ENCODE measurements at regions not wholly inside any gene's neighbourhood (a gene's known extent, or its start where the extent isn't known, plus 50 kb on each side); places are given as distances from the start of the nearest gene placed in this dataset.

DNA sequence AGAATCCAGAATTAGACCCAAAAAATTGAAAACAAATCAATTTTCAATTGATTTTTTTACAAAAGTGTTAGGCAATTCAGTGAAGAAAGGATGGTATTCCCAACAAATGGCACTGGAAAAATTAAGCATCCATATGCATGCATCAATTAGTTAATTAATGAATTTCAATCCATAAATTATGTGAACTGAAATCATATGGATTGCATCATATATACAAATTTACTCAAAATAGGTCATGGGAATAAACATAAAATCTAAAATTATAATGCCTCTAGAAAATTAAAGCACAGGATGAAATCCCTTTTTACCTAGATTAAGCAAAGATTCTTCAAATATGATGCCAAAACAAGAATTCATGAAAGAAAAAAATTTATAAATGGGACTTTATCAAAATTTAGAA lies 213.9 kb upstream of the KLHL29 start:
- no peak for DNase-seq (ENCODE audit: extremely low read depth, low read depth, low spot score)

DNA sequence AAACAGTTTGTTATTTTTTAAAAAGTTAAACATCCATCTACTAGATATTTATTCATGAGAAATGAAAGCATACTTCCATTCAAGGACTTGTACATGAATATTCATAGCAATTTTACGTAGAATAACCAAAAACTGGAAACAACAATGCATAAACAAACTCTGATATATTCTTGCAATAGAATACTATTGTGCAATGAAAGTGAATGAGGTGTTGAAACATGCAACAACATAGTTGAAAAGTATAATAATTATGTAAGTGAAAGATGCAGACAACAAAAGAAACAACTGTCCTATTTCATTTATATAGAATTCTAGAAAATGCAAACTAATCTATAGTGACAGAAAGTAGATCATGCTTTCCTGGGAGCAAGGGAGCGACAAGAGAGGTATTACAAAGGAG lies 206.6 kb upstream of the KLHL29 start:
- no peak for DNase-seq (ENCODE audit: extremely low read depth, low read depth, low spot score)

DNA sequence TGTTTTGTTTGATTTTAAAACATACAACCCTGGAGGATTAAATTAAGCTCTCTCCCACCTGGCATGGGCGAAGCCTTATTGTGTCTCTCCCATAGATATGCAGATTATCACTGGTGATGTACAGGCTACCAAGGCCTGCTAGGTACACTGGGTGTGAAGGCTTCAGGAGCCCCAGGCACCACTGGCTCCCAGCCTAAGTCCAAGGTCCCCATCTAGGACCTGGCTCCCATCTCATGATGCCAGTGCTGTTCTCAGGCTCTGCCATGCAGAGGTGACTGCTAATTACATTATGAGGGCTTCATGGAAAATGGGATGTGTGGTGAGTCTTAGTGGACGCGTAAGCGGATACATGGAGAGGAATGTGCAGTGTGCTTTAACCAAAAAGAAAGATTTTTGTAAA lies 201.2 kb upstream of the KLHL29 start:
- no peak for DNase-seq (ENCODE audit: extremely low read depth, low read depth, low spot score)

DNA sequence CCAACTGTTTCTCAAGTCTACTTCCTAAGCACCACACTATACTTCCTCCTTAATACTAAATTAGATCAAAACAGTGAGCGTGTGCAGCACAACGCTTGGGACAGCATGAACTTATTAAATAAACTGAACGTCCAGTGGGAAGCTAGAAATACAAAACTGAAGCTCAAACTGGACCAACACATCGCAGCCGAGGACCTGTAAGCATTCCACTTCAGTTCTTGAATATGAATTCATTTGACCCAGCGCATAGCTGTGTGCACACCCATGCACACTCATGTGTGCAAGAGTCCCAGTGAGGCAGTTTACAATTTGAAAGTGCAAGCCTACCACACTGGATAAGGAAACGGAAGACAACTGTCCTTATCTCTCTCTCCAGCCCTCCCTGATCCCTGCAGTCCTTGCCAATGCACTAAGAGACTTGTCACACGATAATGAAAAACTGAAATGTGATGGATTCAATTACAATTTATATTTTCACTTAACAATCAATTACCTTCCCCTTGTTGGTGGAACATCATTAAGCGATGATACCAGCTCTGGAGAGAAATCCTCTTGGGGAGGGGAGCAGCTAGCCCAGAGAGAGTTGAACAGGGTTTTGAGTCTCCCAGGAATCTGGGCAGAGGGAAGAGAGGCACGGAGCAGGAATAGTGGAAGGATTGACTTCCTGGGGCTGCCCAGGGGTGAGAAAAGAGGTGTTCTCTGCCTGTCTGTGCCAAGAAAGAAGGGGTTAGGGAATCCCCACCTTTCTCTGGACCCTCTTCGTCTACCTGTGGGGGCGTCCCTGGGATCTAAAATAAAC lies 186.5 kb upstream of the KLHL29 start:
- no peak for DNase-seq (ENCODE audit: extremely low read depth, low read depth, low spot score)

DNA sequence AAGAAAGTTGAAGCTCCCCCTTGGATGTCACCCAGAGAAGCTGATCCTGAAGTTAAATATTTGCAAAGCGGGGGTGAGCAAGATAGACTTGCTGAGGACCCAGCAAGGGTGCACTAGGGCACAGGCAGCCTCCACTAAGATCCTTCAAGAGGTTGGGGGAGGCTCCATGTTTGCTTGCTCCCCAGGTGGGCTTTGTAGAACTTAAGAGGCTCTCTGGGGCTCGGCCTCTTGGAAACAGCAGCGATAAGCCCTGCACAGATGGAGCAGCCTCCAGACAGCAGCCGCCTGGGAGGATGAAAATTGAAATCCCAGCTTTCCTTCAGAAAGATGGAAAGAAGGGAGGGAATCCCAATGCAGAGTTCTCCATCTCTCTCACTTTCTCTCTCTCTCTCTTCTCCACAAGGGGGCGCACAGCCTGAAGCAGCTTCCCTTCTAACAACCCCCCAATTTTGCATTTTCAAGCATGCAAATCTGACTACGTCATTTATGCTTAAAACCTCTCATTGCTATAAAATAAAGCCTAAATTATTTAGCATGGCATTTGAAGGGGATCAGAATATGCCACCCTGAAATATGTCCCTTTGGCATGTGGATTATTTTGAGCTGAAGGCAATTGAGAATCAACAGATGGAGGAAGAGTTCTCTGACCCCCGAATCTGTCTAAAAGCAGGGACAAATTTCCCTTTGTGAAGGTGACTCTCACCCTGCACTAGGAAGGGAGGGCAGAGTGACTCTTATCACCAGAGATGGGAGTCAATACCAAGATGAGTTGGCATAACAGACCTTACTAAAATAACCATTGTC lies 185.7 kb upstream of the KLHL29 start:
- DNase-seq (ENCODE audit: extremely low read depth, low read depth, low spot score) = no peak

DNA sequence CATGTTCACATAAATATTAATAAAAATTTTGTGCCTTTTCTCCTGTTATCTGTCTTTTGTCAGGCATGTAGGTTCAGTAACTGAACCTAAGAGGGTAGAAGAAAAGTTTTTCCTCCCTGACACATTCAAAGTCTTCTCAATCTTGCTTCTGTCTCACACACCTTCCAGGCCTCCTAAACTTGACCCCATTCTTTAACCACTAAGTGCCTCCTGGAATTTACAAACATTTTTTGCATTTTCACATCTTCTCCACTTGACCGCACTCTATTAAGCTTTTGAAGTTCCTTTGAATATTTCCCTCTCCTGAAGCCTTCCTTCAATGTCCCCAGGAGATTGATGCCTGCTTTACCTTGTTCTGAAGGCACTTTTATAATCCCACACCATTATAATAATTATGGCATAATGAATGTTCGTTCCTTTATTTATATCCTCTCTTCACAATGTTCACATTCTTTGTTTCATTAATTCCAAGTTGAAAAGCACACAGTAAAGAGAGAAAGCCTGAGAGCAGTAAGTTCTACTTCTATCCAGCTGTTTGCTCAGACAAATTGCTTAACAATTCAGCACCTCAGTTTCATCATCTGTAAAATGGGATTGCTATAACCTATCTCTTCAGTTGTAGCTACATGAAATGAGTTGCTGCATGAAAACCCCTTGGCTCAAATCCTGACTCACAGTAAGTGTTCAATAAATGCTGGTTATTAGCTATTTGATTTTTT lies 184.8 kb upstream of the KLHL29 start:
- no peak for DNase-seq (ENCODE audit: extremely low read depth, low read depth, low spot score)

DNA sequence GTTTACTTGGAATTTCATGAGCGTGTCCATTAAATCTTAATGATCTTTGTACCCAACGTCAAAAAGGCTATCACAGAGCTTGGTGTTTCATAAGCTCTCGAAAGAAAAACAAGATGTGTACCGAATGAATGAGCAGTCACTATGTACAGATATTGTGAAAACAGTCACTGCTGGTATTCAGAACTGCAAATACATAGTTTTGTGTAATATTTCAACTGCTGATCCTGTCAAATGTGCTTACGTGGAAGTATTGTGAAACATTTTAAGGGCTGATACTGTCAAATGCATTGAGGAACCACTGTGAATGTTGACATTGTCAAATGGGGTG lies 184.2 kb upstream of the KLHL29 start:
- DNase-seq (ENCODE audit: extremely low read depth, low read depth, low spot score) = no peak

DNA sequence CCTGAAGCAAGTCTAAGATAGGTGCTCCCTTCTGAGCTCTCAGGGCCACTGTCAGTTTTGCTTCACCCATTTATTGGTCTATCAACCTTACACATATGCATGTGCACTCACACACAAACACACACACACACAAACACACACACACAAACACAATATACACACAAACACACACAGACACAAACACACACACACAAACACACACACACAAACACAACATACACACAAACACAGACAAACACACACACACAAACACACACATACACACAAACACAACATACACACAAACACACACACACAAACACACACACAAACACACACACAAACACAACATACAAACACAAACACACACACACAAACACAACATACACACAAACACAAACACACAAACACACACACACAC lies 181.6 kb upstream of the KLHL29 start:
- no peak for DNase-seq (ENCODE audit: extremely low read depth, low read depth, low spot score)

DNA sequence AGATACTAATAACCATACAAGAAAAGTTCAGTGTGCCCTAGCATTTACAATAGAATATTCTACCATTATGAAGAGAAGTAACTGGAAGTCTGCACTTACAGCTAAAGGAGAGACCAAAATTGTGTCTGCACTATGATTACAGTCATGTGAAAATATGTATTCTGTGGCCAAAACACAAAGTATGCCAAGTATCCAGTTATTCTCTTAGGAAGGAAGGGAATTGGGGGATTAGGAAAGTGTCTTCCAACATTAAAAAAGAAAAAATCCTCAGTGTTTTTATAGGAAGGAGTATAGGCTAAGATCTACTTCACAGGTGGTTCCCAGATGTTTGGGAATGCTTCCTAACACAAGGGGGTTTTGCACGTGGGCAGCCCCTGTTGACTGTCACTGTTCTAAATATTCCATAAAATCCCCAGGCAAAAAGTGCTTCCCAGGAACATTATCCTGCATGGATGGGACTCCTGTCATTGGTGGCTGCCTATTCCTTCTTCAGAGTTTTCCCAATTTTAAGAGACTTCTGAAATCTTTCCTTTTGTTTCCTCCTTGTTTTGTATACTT lies 180.2 kb upstream of the KLHL29 start:
- DNase-seq (ENCODE audit: extremely low read depth, low read depth, low spot score) = no peak

DNA sequence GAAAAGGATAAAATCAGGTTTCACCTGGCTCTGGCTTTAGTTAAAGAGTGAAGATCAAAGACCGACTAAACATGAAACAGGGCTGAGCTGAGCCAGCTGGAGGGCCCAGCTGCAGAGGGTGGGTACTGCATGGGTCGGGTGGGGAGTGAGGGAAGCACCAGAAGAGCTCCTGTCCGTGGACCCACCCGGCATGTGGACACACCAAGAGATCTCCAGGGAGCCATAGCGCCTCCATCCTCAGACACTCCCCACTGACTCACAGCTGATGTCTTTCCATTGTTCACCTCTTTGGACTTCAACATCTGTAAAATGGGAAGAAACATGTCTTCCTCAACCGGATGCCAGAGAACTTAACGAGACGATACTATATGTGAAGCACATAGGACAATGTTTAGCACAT lies 178.3 kb upstream of the KLHL29 start:
- DNase-seq (ENCODE audit: extremely low read depth, low read depth, low spot score) = no peak

DNA sequence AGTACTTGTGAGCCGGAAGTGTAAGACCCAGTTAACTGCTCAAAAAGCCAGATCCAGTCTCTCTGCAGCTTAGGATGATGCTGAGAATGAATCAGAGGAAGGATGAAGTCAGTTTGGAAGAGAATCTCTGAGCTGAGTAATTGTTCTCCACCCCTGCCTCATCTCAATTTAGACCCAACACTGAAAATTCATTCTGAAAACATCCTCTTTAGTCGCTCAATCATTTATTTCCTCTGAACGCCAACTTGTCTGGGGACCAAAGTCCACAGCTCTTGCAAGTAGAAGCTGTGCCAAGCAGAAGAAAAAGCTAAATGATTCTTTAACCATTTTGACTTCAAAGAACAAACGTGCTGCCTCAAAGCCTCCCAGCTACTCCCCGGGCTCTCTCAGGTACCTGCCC lies 177.1 kb upstream of the KLHL29 start:
- no peak for DNase-seq (ENCODE audit: extremely low read depth, low read depth, low spot score)

DNA sequence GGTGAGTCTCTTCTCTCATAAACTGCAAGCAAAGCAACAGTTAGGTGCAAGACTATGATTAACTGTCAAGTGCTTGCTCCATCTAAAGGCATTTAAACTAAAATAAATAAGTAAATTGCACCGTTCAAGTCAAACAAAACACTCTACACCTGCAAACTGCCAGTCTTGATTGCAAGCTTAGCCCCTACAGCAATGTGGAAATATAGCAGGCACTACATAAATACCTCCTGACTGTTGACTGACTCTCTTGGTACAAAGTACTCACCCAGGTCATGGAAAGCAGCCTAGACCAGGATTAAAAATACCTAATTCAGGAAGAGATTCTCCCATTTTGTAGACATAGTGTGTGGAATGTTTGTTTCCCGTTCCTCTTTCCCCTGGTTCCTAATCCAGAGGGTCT lies 176.6 kb upstream of the KLHL29 start:
- DNase-seq (ENCODE audit: extremely low read depth, low read depth, low spot score) = no peak

DNA sequence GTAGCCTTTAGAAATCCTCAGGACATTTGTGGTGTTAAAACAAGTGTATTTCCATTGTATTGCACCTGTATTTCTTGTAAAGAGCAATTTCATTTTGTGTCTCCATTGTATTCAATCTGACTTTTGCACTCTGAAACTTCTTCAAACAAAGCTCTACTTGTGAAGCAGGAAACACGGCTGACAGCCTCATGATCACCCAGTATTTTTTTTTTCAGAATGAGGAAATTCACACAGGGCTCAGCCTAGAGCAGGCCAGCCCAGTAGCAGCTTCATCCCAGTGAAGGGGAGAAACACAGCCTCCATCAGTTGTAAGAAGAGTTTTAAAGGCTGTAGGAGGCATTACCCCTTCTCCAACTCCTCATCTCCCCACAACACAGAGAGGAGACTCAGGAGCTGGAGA lies 175.9 kb upstream of the KLHL29 start:
- no peak for DNase-seq (ENCODE audit: extremely low read depth, low read depth, low spot score)

DNA sequence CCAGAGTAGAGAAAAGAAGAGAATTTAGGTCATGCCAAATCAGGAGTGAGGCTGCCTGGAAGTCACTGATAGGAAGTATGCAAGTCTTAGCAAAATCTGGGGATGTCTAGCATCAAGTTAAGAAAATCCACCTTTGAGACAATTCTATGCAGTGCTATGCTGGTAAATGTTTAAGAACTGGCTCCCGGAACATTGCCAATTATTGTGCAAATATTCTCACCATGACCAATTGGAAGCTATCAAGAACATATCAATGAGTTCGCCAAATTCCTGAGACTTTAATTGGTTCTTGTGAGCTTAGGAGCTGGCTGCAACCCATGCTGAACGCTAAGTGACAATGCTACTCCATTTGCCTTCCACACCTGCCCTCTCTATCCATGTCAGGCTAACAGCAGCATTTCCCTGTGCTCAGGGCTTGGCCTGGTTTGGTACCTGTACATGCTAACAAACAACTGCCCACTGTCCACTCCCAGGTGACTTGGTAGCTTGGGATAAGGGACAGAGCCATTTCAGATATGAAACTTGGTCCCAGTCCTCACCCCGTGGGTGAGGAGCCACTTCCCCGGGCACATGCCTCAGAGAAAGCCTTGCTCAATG lies 172.9 kb upstream of the KLHL29 start:
- no peak for DNase-seq (ENCODE audit: extremely low read depth, low read depth, low spot score)

DNA sequence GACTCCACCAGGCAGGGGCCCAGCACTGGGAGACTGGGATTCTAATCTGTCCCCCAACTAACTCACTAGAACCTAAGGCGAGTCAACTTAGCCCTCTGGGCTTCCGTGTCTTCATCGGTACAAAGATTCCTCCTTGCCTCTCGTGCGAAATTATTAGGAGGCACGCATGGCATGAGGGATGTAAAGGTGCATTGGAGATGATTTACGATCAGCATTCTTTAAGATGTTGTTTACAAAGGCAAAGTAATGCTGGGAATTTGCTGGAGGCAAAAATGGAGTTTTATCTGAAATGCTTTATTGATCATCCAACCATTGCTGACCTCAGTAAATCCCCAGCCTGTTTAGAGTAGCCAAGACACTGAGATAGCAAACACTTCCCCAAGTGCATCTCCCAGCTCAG lies 171.8 kb upstream of the KLHL29 start:
- DNase-seq (ENCODE audit: extremely low read depth, low read depth, low spot score) = no peak

DNA sequence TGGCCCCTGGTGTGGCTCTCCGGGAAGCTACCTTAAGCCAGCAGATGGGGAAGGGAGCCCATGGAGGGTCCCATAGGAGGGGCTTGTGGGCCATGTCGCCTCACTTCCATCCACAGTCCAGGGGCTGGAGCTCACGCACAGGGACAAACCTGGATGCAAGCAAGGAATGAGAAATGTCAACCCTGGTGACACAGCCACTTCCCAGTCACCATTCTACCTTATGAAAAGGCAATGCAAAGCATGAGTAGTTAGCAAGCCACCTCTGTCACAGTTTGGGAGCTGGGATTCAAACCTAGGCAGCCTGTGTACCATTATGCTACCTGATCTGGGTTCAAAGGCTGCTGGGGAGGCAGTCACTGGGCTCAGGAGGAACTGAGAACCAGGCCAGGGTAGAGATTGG lies 170.0 kb upstream of the KLHL29 start:
- DNase-seq (ENCODE audit: extremely low read depth, low read depth, low spot score) = no peak

DNA sequence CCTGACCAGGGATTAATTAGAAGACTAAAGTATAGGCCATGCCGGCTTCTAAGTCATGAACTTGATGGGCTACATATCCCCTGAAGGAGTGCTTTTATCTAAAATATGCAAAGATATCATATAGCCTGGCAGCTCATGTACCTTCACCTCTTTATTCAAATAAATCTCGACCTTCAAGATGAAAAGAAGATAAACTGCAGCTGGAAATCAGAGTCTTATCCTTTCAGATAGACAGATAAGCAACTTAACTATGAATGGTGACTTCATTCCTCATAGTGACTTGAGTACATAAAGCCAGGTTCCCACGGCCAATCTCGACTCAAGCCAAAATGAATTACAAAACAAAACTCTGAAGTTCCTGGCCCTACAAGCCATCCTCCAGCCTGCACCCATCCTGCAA lies 165.3 kb upstream of the KLHL29 start:
- DNase-seq (ENCODE audit: extremely low read depth, low read depth, low spot score) = no peak

DNA sequence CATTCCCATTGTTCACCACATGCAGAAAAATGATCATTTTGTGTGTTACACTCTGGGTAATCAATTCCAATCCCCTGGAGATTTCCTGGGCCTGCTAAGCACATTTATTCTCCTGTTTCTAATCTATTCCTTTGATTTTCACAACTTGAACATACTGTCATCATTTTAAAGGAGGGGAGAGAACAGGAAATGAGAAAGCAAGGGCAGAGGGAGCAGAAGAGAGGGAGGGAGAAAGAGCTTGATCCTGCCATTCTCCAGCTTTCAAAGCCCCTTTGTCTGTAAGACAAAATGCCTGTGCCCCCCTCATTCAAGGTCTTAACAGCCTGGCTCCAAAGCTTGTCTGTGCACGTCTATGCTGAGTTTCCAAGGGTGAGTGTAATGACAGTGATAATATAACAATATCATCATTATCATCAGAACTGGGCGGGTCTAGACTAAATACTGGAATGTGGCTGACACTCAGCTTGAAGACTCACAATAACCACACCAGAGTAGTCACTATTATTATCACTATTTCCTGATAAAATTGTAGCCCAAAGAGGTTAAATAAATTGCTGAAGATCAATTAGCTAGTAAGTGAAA lies 164.4 kb upstream of the KLHL29 start:
- DNase-seq (ENCODE audit: extremely low read depth, low read depth, low spot score) = no peak

DNA sequence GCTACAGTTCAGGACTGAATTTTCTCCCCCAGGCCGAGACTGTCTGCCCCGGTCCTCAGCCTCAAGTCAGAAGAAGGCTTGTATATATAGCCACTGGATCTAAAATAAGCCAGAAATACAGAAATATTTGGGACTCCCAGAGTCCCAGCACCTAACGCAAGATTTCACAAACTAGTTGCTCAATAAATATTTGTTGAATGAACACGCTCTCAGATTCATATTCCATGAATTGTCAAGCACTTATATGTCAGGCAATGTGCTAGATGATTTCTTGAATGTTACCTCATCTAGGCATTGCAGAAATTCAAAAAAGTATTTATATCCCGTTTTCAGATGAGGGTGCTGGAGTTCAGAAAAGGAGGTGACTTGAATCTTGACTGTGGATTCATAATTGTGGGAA lies 163.7 kb upstream of the KLHL29 start:
- no peak for DNase-seq (ENCODE audit: extremely low read depth, low read depth, low spot score)

DNA sequence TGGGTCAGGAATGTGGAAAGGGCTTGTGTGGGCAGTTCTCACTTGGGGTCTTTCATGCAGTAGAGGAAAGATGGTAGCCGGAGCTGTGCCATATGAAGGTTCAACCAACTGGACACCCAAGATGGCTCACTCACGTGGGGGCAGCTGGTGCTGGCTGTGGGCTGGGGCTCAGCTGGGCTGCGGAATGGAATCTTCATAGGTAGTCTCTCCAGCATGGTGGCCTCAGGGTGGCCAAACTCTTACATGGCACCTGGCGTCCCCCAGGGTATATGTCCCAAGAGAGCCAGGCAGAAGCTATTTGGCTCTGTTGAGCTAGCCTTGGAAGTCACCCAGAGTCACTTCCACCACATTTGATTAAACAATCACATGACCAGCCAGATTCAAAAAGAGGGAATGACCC lies 163.1 kb upstream of the KLHL29 start:
- DNase-seq (ENCODE audit: extremely low read depth, low read depth, low spot score) = no peak

DNA sequence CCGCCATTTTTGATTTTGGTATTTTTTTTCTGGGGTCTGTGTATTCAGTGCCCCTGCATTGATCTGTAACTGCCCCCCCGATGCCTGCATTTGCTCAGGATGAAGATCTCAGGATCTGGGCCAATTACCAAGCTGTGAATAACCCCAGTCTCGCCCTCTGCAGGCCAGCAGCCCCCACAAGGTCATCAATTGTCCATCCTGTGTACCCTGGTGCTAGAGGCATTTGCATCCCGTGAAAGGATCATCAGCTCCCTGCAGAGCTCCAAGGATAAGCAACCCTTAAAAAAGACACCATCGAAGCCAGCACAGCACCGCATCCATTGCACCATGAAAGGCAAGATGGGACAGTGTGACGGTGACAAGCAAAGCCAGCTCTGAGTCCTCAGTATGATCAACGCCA lies 154.1 kb upstream of the KLHL29 start:
- no peak for DNase-seq (ENCODE audit: extremely low read depth, low read depth, low spot score)

Measured in glomerular endothelial cell (primary cell).